GM23338 (cell line): ENCODE measurements at regions not wholly inside any gene's neighbourhood (a gene's known extent, or its start where the extent isn't known, plus 50 kb on each side); places are given as distances from the start of the nearest gene placed in this dataset.

ENCODE experiments used
- ATAC-seq: fragments of 200-7000 bp; cut with Tn5 transposase; 3 replicates; pipeline ENCODE4 v1.9.1; 2020
- DNase-seq: peaks from one replicate; pipeline ENCODE4 v3.0.0-alpha.2; 2015; ENCODE audit warnings: low spot score
- H2AFZ ChIP-seq: fragments of 200-600 bp; sonication (generic); 2 replicates; pipeline ENCODE4 v1.8.0; 2016; ENCODE audit warnings: antibody characterized with exemption, mild to moderate bottlenecking, moderate library complexity
- H3F3A ChIP-seq: fragments of 200-600 bp; sonication (generic); replicated peaks from 2 replicates; pipeline ENCODE4 v1.8.0; 2017; ENCODE audit warnings: antibody characterized with exemption, mixed run types, low read depth
- H3K27ac ChIP-seq: fragments of 200-600 bp; sonication (generic); 2 replicates; pipeline ENCODE4 v1.6.1; 2016; ENCODE audit warnings: low read depth
- H3K27me3 ChIP-seq: fragments of 200-600 bp; sonication (generic); 2 replicates; pipeline ENCODE4 v1.8.0; 2016; ENCODE audit warnings: mild to moderate bottlenecking, mixed run types, moderate library complexity; ENCODE audit not compliant: insufficient read depth
- H3K36me3 ChIP-seq: fragments of 200-600 bp; sonication (generic); 2 replicates; pipeline ENCODE4 v1.8.0; 2016; ENCODE audit warnings: mild to moderate bottlenecking; ENCODE audit not compliant: insufficient read depth
- H3K4me1 ChIP-seq: fragments of 200-600 bp; sonication (generic); 2 replicates; pipeline ENCODE4 v1.8.0; 2016; ENCODE audit warnings: mild to moderate bottlenecking, moderate library complexity; ENCODE audit not compliant: insufficient read depth
- H3K4me2 ChIP-seq: fragments of 200-600 bp; sonication (generic); 2 replicates; pipeline ENCODE4 v1.7.1; 2017; ENCODE audit warnings: mixed run types
- H3K4me3 ChIP-seq: fragments of 200-600 bp; sonication (generic); 2 replicates; pipeline ENCODE4 v1.6.1; 2016; ENCODE audit warnings: mixed run types
- H3K79me2 ChIP-seq: fragments of 200-600 bp; sonication (generic); replicated peaks from 2 replicates; pipeline ENCODE4 v1.8.0; 2017; ENCODE audit warnings: mild to moderate bottlenecking; ENCODE audit not compliant: insufficient read depth
- H3K9me2 ChIP-seq: fragments of 200-600 bp; sonication (generic); 2 replicates; pipeline ENCODE4 v1.8.0; 2017; ENCODE audit not compliant: insufficient read depth
- H4K20me1 ChIP-seq: fragments of 200-600 bp; sonication (generic); replicated peaks from 2 replicates; pipeline ENCODE4 v1.8.0; 2017; ENCODE audit warnings: mild to moderate bottlenecking; ENCODE audit not compliant: insufficient read depth
- H3K27ac Mint-ChIP-seq: 2 replicates; pipeline ENCODE4 v1.8.0; 2020; ENCODE audit warnings: inconsistent platforms, mild to moderate bottlenecking, moderate library complexity, mixed read lengths
- H3K27me3 Mint-ChIP-seq: 3 replicates; pipeline ENCODE4 v1.8.0; 2022; ENCODE audit warnings: low read depth, mild to moderate bottlenecking, moderate library complexity, mixed read lengths, inconsistent platforms; ENCODE audit not compliant: insufficient read depth, poor library complexity
- H3K36me3 Mint-ChIP-seq: 3 replicates; pipeline ENCODE4 v1.8.0; 2021; ENCODE audit warnings: low read depth, mild to moderate bottlenecking, inconsistent platforms, moderate library complexity, mixed read lengths
- H3K4me1 Mint-ChIP-seq: 3 replicates; pipeline ENCODE4 v1.8.0; 2020; ENCODE audit warnings: mild to moderate bottlenecking, inconsistent platforms, mixed read lengths
- H3K4me3 Mint-ChIP-seq: 3 replicates; pipeline ENCODE4 v1.8.0; 2021; ENCODE audit warnings: moderate library complexity, mild to moderate bottlenecking, inconsistent platforms, mixed read lengths
- H3K9me3 Mint-ChIP-seq: 3 replicates; pipeline ENCODE4 v1.8.0; 2020; ENCODE audit warnings: moderate library complexity, mild to moderate bottlenecking, inconsistent platforms, mixed read lengths
- CREB1 ChIP-seq: fragments of 250-450 bp; sonication (Bioruptor Pico); IDR thresholded peaks from 2 replicates; pipeline ENCODE4 v1.5.0; 2020; ENCODE audit warnings: low read depth, mild to moderate bottlenecking, moderate library complexity
- CTCF ChIP-seq, 2 experiments: fragments of 200-600 bp in 1 of 2; sonication (generic) in 1 of 2; conservative IDR thresholded peaks; 2 replicates each; pipeline versions ENCODE4 v1.5.1 to v1.6.1; 2016 to 2017; ENCODE audit warnings: antibody characterized with exemption in 2 of 2, low read depth in 2 of 2, mild to moderate bottlenecking in 2 of 2, moderate library complexity in 1 of 2
- ETS1 ChIP-seq: IDR thresholded peaks from 2 replicates; pipeline ENCODE4 v1.6.1; 2016; ENCODE audit warnings: antibody characterized with exemption
- JUNB ChIP-seq: IDR thresholded peaks from one replicate; pipeline ENCODE4 v1.6.1; 2016; ENCODE audit warnings: antibody characterized with exemption; ENCODE audit not compliant: unreplicated experiment
- POLR2AphosphoS5 ChIP-seq: IDR thresholded peaks from 2 replicates; pipeline ENCODE4 v1.6.1; 2016; ENCODE audit warnings: antibody characterized with exemption, low read depth
- REST ChIP-seq: IDR thresholded peaks from one replicate; pipeline ENCODE4 v1.6.1; 2018; ENCODE audit warnings: antibody characterized with exemption; ENCODE audit not compliant: unreplicated experiment
- STAT1 ChIP-seq: IDR thresholded peaks from one replicate; pipeline ENCODE4 v1.6.1; 2016; ENCODE audit warnings: antibody characterized with exemption; ENCODE audit not compliant: unreplicated experiment
- ZNF114 ChIP-seq: fragments of 250-450 bp; sonication (Bioruptor Pico); IDR thresholded peaks from 2 replicates; pipeline ENCODE4 v1.5.0; 2020; ENCODE audit warnings: mild to moderate bottlenecking, moderate library complexity
- ZNF462 ChIP-seq: fragments of 250-450 bp; sonication (Bioruptor Pico); IDR thresholded peaks from 2 replicates; pipeline ENCODE4 v1.5.0; 2020; ENCODE audit warnings: mild to moderate bottlenecking, moderate library complexity

GRCh38 chr11:45021692-45022141, 71.0 kb upstream of the TP53I11 start:
- H3K79me2 ChIP-seq: no peaks in the 10 kb centered on the region
- peaks cover 23% of the 10 kb centered on the region for H3K4me1 Mint-ChIP-seq
- ATAC-seq (peak; percentile 85), DNase-seq (peak; percentile 70)
- no peaks in the 10 kb centered on the region for H3F3A ChIP-seq
- H3K4me2 ChIP-seq: peak overlapping the region; percentile 59
- TF ChIP-seq ZNF462 (CRISPR knock-in tag): no peak
- no peak for TF ChIP-seq STAT1
- no peak for TF ChIP-seq ETS1
- no peak for TF ChIP-seq CREB1 (CRISPR knock-in tag)
- TF ChIP-seq POLR2AphosphoS5: no peak
- no peak for TF ChIP-seq REST
- TF ChIP-seq CTCF (conservative IDR thresholded peaks at IDR 0.05; ENCODE audit: low read depth in 2 of 2): peak in 1 of 2 experiments; percentile 18; a peak in 1 of 4 replicates
- no peak for TF ChIP-seq JUNB
- TF ChIP-seq ZNF114 (CRISPR knock-in tag): no peak
- H3K36me3 Mint-ChIP-seq: no peaks in the 10 kb centered on the region; the same call in 2 of the 3 replicates
- H3K9me2 ChIP-seq: no peaks in the 10 kb centered on the region
- H3K9me3 Mint-ChIP-seq: no peaks in the 10 kb centered on the region
- H3K4me3 ChIP-seq: no peak overlapping the region
- H4K20me1 ChIP-seq: no peaks in the 10 kb centered on the region
- no peaks in the 10 kb centered on the region for H3K36me3 ChIP-seq
- H3K27me3 Mint-ChIP-seq: peaks cover 16% of the 10 kb centered on the region
- H3K27ac ChIP-seq: peak overlapping the region; percentile 53; the same call in 1 of the 2 replicates
- H2AFZ ChIP-seq: peak overlapping the region; percentile 80
- H3K4me1 ChIP-seq: peaks cover 27% of the 10 kb centered on the region
- H3K27ac Mint-ChIP-seq: no peak overlapping the region
- no peaks in the 10 kb centered on the region for H3K27me3 ChIP-seq
- no peak overlapping the region for H3K4me3 Mint-ChIP-seq
